PC-9 (cell line): ENCODE measurements at regions not wholly inside any gene's neighbourhood (a gene's known extent, or its start where the extent isn't known, plus 50 kb on each side); places are given as distances from the start of the nearest gene placed in this dataset.

Source experiments
- BruUV-seq: library from RNA; stranded (reverse); fragments of 400-500 nt; replicated peaks from 2 replicates; lab custom pipeline; 2021; lab: Mats Ljungman, UMichigan
- CTCF ChIA-PET: fragments of 300-600 bp; sonication (Branson Sonifier 250); formaldehyde crosslinking; loops from one replicate; lab custom pipeline; 2022; ENCODE audit warnings: antibody characterized with exemption; lab: Charles Lee
- POLR2A ChIA-PET: fragments of 300-600 bp; sonication (Branson Sonifier 250); formaldehyde crosslinking; loops from one replicate; lab custom pipeline; 2022; ENCODE audit warnings: antibody characterized with exemption; ENCODE audit not compliant: unreplicated experiment; lab: Charles Lee
- DNase-seq, 2 experiments: peaks; one replicate each; pipeline versions ENCODE4 v3.0.0 to v3.0.0-alpha.2; 2015 to 2022; ENCODE audit warnings: mixed read lengths in 1 of 2
- H2AFZ ChIP-seq: fragments of 200-600 bp; sonication (generic); 2 replicates; pipeline ENCODE4 v1.8.1; 2017; ENCODE audit warnings: antibody characterized with exemption
- H3F3A ChIP-seq: fragments of 200-600 bp; sonication (generic); 2 replicates; pipeline ENCODE4 v1.8.1; 2017; ENCODE audit warnings: antibody characterized with exemption, mild to moderate bottlenecking, low read depth; ENCODE audit not compliant: insufficient read depth
- H3K27ac ChIP-seq: fragments of 200-600 bp; sonication (generic); 2 replicates; pipeline ENCODE4 v1.6.1; 2016; ENCODE audit warnings: mixed run types
- H3K27me3 ChIP-seq: fragments of 200-600 bp; sonication (generic); 2 replicates; pipeline ENCODE4 v1.6.1; 2016; ENCODE audit warnings: low read depth, mixed run types; ENCODE audit not compliant: insufficient read depth
- H3K36me3 ChIP-seq: fragments of 200-600 bp; sonication (generic); 2 replicates; pipeline ENCODE4 v1.6.1; 2016; ENCODE audit warnings: low read depth, mixed run types
- H3K4me1 ChIP-seq: fragments of 200-600 bp; sonication (generic); replicated peaks from 2 replicates; pipeline ENCODE4 v1.6.1; 2016; ENCODE audit warnings: mixed run types; ENCODE audit not compliant: insufficient read depth
- H3K4me2 ChIP-seq: fragments of 200-600 bp; sonication (generic); 2 replicates; pipeline ENCODE4 v1.6.1; 2017; ENCODE audit warnings: mixed run types
- H3K4me3 ChIP-seq: fragments of 200-600 bp; sonication (generic); 2 replicates; pipeline ENCODE4 v1.6.1; 2016; ENCODE audit warnings: mixed run types
- H3K79me2 ChIP-seq: fragments of 200-600 bp; sonication (generic); 2 replicates; pipeline ENCODE4 v1.6.1; 2017; ENCODE audit warnings: low read depth, mixed run types
- H3K9me2 ChIP-seq: fragments of 200-600 bp; sonication (generic); 2 replicates; pipeline ENCODE4 v1.8.1; 2017; ENCODE audit warnings: mild to moderate bottlenecking; ENCODE audit not compliant: insufficient read depth
- H3K9me3 ChIP-seq: fragments of 200-600 bp; sonication (generic); 2 replicates; pipeline ENCODE4 v1.8.1; 2016; ENCODE audit warnings: low read depth; ENCODE audit not compliant: insufficient read depth
- H4K20me1 ChIP-seq: fragments of 200-600 bp; sonication (generic); 2 replicates; pipeline ENCODE4 v1.8.1; 2017; ENCODE audit not compliant: insufficient read depth
- CTCF ChIP-seq: fragments of 200-600 bp; sonication (generic); conservative IDR thresholded peaks from 2 replicates; pipeline ENCODE4 v1.6.1; 2017; ENCODE audit warnings: mixed run types, antibody characterized with exemption, mild to moderate bottlenecking, moderate library complexity
- EZH2 ChIP-seq: fragments of 200-600 bp; sonication (generic); IDR thresholded peaks from 2 replicates; pipeline ENCODE4 v1.8.0; 2017; ENCODE audit warnings: antibody characterized with exemption, low read depth
- intact Hi-C: fragments of 100-400 bp; cut with micrococcal nuclease; formaldehyde crosslinking; loops from one replicate; pipeline ENCODE4 v1.10.0; 2022; ENCODE audit not compliant: unreplicated experiment

GRCh38 chr20:56871691-56872090 lies 242.6 kb downstream of the TFAP2C start:
- POLR2A ChIA-PET = no interaction called here
- H2AFZ ChIP-seq = no peak overlapping the region
- CTCF ChIA-PET = no interaction called here
- no peaks in the 10 kb centered on the region for H3K9me2 ChIP-seq
- no peaks in the 10 kb centered on the region for H4K20me1 ChIP-seq
- H3K4me3 ChIP-seq = no peak overlapping the region
- peaks cover 7% of the 10 kb centered on the region; the same call in 1 of the 2 replicates for H3F3A ChIP-seq
- peaks cover 5% of the 10 kb centered on the region; the same call in 1 of the 2 replicates for H3K27me3 ChIP-seq
- BruUV-seq = no TSS peak
- H3K4me1 ChIP-seq = peaks cover 13% of the 10 kb centered on the region
- no peaks in the 10 kb centered on the region for H3K79me2 ChIP-seq
- H3K36me3 ChIP-seq = no peaks in the 10 kb centered on the region
- no peak overlapping the region for H3K27ac ChIP-seq
- intact Hi-C loops = loop anchor here (10.0 kb wide), 1 partner anchor 247 kb away; the partner anchor contains the start of gene TFAP2C
- no peak for TF ChIP-seq EZH2
- no peak overlapping the region for H3K4me2 ChIP-seq
- H3K9me3 ChIP-seq = no peaks in the 10 kb centered on the region
- no peak for DNase-seq

DNA sequence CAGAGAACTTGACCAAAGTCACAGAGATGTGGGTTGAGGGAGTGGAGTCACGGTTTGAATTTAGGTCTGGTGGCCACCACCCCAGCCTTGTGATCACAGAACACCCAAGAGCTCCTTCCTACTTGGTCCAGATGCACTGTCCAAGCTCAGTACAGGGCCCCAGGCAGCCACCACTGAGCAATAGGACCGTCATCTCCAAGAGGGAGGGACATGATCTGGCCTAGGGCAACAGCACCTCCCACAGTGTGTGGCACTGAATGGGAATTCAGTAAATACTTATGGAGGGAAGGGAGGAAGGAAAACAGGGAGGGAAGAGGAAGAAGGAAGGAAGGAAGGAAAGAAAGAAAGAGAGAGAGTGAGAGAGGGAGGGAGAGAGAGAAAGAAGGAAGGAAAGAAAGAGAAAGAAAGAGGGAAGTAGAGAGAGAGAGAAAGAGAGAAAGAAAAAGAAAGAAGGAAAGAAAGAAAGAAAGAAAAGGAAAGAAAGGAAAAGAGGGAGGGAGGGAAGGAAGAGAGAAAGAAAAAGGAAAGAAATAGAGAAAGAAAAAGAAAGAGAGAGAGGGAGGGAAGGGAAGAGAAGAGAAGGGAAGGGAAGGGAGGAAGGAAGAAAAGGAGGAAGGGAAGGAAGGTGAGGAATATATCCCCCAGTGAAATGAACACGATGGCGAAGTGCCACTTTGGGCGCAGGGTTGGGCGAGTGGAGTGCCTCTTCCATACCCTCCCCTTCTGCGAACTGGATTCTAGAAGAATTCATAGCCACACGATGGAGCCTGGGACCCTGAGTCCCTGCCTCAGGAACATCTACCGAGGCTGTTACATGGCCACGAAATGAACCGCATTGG lies 243.7 kb downstream of the TFAP2C start:
- Histone ChIP-seq H3K27me3 (no peaks in the 10 kb centered on the region), H3K4me1 (peaks cover 13% of the 10 kb centered on the region), H3F3A (peaks cover 7% of the 10 kb centered on the region; the same call in 1 of the 2 replicates), H3K27ac (no peak overlapping the region), H3K36me3 (no peaks in the 10 kb centered on the region), H3K4me3 (no peak overlapping the region), H3K4me2 (no peak overlapping the region), H4K20me1 (no peaks in the 10 kb centered on the region), H3K9me3 (no peaks in the 10 kb centered on the region), H3K9me2 (no peaks in the 10 kb centered on the region), H2AFZ (no peak overlapping the region), H3K79me2 (no peaks in the 10 kb centered on the region)
- ChIA-PET POLR2A (no interaction called here), CTCF (no interaction called here)
- TF ChIP-seq EZH2 = no peak
- no peak for TF ChIP-seq CTCF
- no TSS peak for BruUV-seq
- intact Hi-C loops = loop anchor here (10.0 kb wide), 1 partner anchor 248 kb away; the partner anchor contains the start of gene TFAP2C
- no peak for DNase-seq

GRCh38 chr20:56873836-56874235 lies 244.7 kb downstream of the TFAP2C start:
- Histone ChIP-seq H3K9me2 (no peaks in the 10 kb centered on the region), H3K9me3 (no peaks in the 10 kb centered on the region), H4K20me1 (no peaks in the 10 kb centered on the region), H3K27me3 (no peaks in the 10 kb centered on the region), H3K27ac (no peak overlapping the region), H3K79me2 (no peaks in the 10 kb centered on the region), H2AFZ (no peak overlapping the region), H3K4me3 (no peak overlapping the region), H3K4me1 (peaks cover 13% of the 10 kb centered on the region), H3K4me2 (no peak overlapping the region), H3F3A (peaks cover 7% of the 10 kb centered on the region; the same call in 1 of the 2 replicates), H3K36me3 (no peaks in the 10 kb centered on the region)
- intact Hi-C loops = loop anchor here (10.0 kb wide), 1 partner anchor 249 kb away; the partner anchor contains the start of gene TFAP2C
- POLR2A ChIA-PET = no interaction called here
- BruUV-seq = no TSS peak
- CTCF ChIA-PET = no interaction called here
- TF ChIP-seq CTCF (no peak), EZH2 (no peak)
- no peak for DNase-seq
